Stomach (tissue), 4 donors: ENCODE measurements at regions not wholly inside any gene's neighbourhood (a gene's known extent, or its start where the extent isn't known, plus 50 kb on each side); places are given as distances from the start of the nearest gene placed in this dataset.

Experiments
- POLR2A ChIP-seq, 4 donors: fragments of 450-650 bp; IDR thresholded peaks; one replicate each; pipeline ENCODE4 v1.6.1; 2016; ENCODE audit warnings: antibody characterized with exemption in 4 of 4, control low read depth in 2 of 4, mild to moderate bottlenecking in 1 of 4, moderate library complexity in 1 of 4
- TF ChIP-seq, protein P1 (sequence below), 7 experiments: fragments of 450-650 bp in 4 of 7; fragments of 200-600 bp in 3 of 7; sonication (generic) in 3 of 7; IDR thresholded peaks; one replicate each; pipeline ENCODE4 v1.5.1; 2016 to 2019; ENCODE audit warnings: antibody characterized with exemption in 7 of 7, control low read depth in 2 of 7, mild to moderate bottlenecking in 1 of 7

DNA sequence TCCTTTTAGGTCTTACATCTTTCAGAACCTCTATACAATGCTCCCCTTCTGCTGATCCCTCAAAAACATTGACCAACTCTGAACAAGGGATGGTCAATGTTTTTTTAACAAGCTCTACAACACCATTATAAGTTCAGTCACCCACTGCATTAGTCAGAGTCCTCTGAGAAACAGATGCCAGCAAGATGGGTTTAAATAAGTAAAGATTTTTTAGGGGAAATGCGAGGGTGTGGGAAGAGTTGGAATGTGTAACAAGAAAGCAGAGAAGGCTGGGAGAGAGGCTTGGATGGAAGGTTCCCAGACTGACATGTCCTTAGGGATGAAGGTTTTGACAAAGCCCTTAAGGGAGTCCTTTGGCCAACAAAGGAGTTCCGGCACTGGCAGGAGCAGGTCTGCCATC lies 478.3 kb downstream of the FRK start:
- no peak for TF ChIP-seq POLR2A (IDR thresholded peaks at IDR 0.05)
- TF ChIP-seq, protein P1, sequence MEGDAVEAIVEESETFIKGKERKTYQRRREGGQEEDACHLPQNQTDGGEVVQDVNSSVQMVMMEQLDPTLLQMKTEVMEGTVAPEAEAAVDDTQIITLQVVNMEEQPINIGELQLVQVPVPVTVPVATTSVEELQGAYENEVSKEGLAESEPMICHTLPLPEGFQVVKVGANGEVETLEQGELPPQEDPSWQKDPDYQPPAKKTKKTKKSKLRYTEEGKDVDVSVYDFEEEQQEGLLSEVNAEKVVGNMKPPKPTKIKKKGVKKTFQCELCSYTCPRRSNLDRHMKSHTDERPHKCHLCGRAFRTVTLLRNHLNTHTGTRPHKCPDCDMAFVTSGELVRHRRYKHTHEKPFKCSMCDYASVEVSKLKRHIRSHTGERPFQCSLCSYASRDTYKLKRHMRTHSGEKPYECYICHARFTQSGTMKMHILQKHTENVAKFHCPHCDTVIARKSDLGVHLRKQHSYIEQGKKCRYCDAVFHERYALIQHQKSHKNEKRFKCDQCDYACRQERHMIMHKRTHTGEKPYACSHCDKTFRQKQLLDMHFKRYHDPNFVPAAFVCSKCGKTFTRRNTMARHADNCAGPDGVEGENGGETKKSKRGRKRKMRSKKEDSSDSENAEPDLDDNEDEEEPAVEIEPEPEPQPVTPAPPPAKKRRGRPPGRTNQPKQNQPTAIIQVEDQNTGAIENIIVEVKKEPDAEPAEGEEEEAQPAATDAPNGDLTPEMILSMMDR (IDR thresholded peaks at IDR 0.05): no peak
